K562 (cell line): ENCODE measurements at regions not wholly inside any gene's neighbourhood (a gene's known extent, or its start where the extent isn't known, plus 50 kb on each side); places are given as distances from the start of the nearest gene placed in this dataset.

ENCODE experiments used
- ATAC-seq: fragments of 200-7000 bp; cut with Tn5 transposase; 3 replicates; pipeline ENCODE4 v1.9.1; 2020; ENCODE audit warnings: moderate library complexity
- BruUV-seq: library from RNA; stranded (reverse); fragments of 400-500 nt; replicated peaks from 2 replicates; lab custom pipeline; 2021; lab: Mats Ljungman, UMichigan
- CTCF ChIA-PET: fragments of 300-600 bp; formaldehyde crosslinking; extraction: SDS; loops from one replicate; lab custom pipeline; 2021; ENCODE audit warnings: low intra/inter-chr PET ratio; lab: Yijun Ruan, JAX
- POLR2A ChIA-PET: fragments of 300-600, 350-650 bp; sonication (Branson Sonifier 250); formaldehyde crosslinking; extraction: SDS; loops from one replicate; lab custom pipeline; 2021; ENCODE audit warnings: antibody characterized with exemption, inconsistent platforms; lab: Yijun Ruan, JAX
- DNase-seq, 4 experiments: peaks; one replicate each; pipeline versions ENCODE4 v3.0.0 to v3.0.0-alpha.2; 2011 to 2018; ENCODE audit warnings: low spot score in 3 of 4, mixed read lengths in 3 of 4; ENCODE audit errors: extremely low read depth in 1 of 4
- FAIRE-seq: peaks from 2 replicates; lab custom pipeline; 2011; peaks lifted over from hg19 to GRCh38; lab: Jason Lieb, UNC
- H2AFZ ChIP-seq: 2 replicates; pipeline ENCODE4 v1.6.0; 2011; ENCODE audit warnings: low read depth, low read length, control low read depth, inconsistent platforms
- H3K27ac ChIP-seq: fragments of 200-600 bp; 3 replicates; pipeline ENCODE4 v1.8.0; 2011; ENCODE audit warnings: low read depth, mild to moderate bottlenecking, control low read depth, inconsistent platforms, low read length, moderate library complexity, mixed read lengths; ENCODE audit errors: extremely low read depth
- H3K27me3 ChIP-seq, 2 experiments: fragments of 300-600 bp in 1 of 2; 2 replicates in 1 of 2; 3 replicates in 1 of 2; pipeline versions ENCODE4 v1.6.0 to v1.8.0; 2011; ENCODE audit warnings: inconsistent platforms in 2 of 2, low read length in 2 of 2, mild to moderate bottlenecking in 1 of 2, mixed read lengths in 1 of 2, moderate library complexity in 1 of 2; ENCODE audit not compliant: control insufficient read depth in 2 of 2, insufficient read depth in 2 of 2
- H3K36me3 ChIP-seq: fragments of 300-600 bp; 3 replicates; pipeline ENCODE4 v1.8.0; 2011; ENCODE audit warnings: mild to moderate bottlenecking, low read length, inconsistent platforms; ENCODE audit not compliant: control insufficient read depth, insufficient read depth
- H3K4me1 ChIP-seq, 2 experiments: fragments of 200-600 bp in 1 of 2; replicated peaks in 1 of 2; 2 replicates in 1 of 2; 3 replicates in 1 of 2; pipeline versions ENCODE4 v1.5.1 to v1.8.0; 2011; ENCODE audit warnings: inconsistent platforms in 2 of 2, low read length in 2 of 2, mild to moderate bottlenecking in 1 of 2, mixed read lengths in 1 of 2, moderate library complexity in 1 of 2; ENCODE audit not compliant: control insufficient read depth in 2 of 2, insufficient read depth in 2 of 2
- H3K4me2 ChIP-seq: 2 replicates; pipeline ENCODE4 v1.6.1; 2011; ENCODE audit warnings: low read length, control low read depth, inconsistent platforms, mixed read lengths; ENCODE audit not compliant: insufficient read depth
- H3K4me3 ChIP-seq: fragments of 200-600 bp; sonication (generic), shearing (Covaris generic); 2 replicates; pipeline ENCODE4 v1.5.1; 2016; ENCODE audit warnings: control low read depth, inconsistent platforms
- H3K79me2 ChIP-seq: fragments of 200-600 bp; 3 replicates; pipeline ENCODE4 v1.8.0; 2011; ENCODE audit warnings: low read length, inconsistent platforms; ENCODE audit not compliant: control insufficient read depth, insufficient read depth
- H3K9ac ChIP-seq, 2 experiments: 2 replicates each; pipeline versions ENCODE4 v1.6.0 to v1.6.1; 2011; ENCODE audit warnings: low read depth in 2 of 2, low read length in 2 of 2, control low read depth in 1 of 2, inconsistent platforms in 1 of 2, mild to moderate bottlenecking in 1 of 2, mixed read lengths in 1 of 2; ENCODE audit not compliant: insufficient read depth in 1 of 2
- H3K9me1 ChIP-seq: one replicate; pipeline ENCODE4 v1.6.0; 2011; ENCODE audit warnings: inconsistent platforms, mild to moderate bottlenecking, low read length, moderate library complexity; ENCODE audit not compliant: control insufficient read depth, insufficient read depth
- H3K9me3 ChIP-seq: replicated peaks from 2 replicates; pipeline ENCODE4 v1.5.1; 2011; ENCODE audit warnings: low read depth, low read length, inconsistent platforms; ENCODE audit not compliant: control insufficient read depth, insufficient read depth
- H4K20me1 ChIP-seq: replicated peaks from 2 replicates; pipeline ENCODE4 v1.6.1; 2011; ENCODE audit warnings: low read length, inconsistent platforms, mixed read lengths; ENCODE audit not compliant: control insufficient read depth, insufficient read depth
- CBX1 ChIP-seq: sonication (generic); IDR thresholded peaks from 2 replicates; pipeline ENCODE4 v1.6.1; 2016; ENCODE audit warnings: antibody characterized with exemption, low read depth, mild to moderate bottlenecking
- CREB3 ChIP-seq: fragments of 450-650 bp; conservative IDR thresholded peaks from 2 replicates; pipeline ENCODE4 v1.6.1; 2016; ENCODE audit warnings: missing genetic modification characterization, low read depth, mild to moderate bottlenecking, missing compliant biosample characterization, moderate library complexity
- SOX6 ChIP-seq: fragments of 450-650 bp; IDR thresholded peaks from 2 replicates; pipeline ENCODE4 v1.6.1; 2014; ENCODE audit warnings: mild to moderate bottlenecking
- ZEB2 ChIP-seq: fragments of 450-650 bp; IDR thresholded peaks from 2 replicates; pipeline ENCODE4 v1.6.1; 2016
- ZFP1 ChIP-seq: fragments of 450-650 bp; formaldehyde crosslinking; IDR thresholded peaks from 2 replicates; pipeline ENCODE4 v1.4.0; 2020; ENCODE audit warnings: mild to moderate bottlenecking, mixed read lengths
- ZNF311 ChIP-seq: fragments of 250-450 bp; sonication (Bioruptor Pico); IDR thresholded peaks from 2 replicates; pipeline ENCODE4 v1.4.0; 2020; ENCODE audit warnings: mild to moderate bottlenecking, moderate library complexity
- WGBS: fragments of 100-300 bp; shearing (Covaris generic); methylation state at CpG from one replicate; pipeline ENCODE4 v1.1.6; 2016; ENCODE audit warnings: low coverage, mixed read lengths; ENCODE audit not compliant: insufficient coverage; ENCODE audit errors: missing lambda C conversion rate; 5-methylcytosine and 5-hydroxymethylcytosine counted together
- in situ Hi-C: fragments of 300-500 bp; cut with MboI; formaldehyde crosslinking; loops from 4 replicates; pipeline ENCODE4 v1.15.0; 2018; ENCODE audit warnings: inconsistent platforms, mixed read lengths
- intact Hi-C: fragments of 100-400 bp; cut with micrococcal nuclease; formaldehyde crosslinking; loops from 2 replicates; pipeline ENCODE4 v1.14.2; 2022

- no peak for TF ChIP-seq ZNF311 (CRISPR knock-in tag)
Observed at GRCh38 chr11:130571519-130571918, 123.1 kb downstream of the ADAMTS15 start (continued).

GRCh38 chr11:130571947-130572584, 123.6 kb downstream of the ADAMTS15 start:
- ATAC-seq (no peak), FAIRE-seq (no peak), DNase-seq (no peak)
- POLR2A ChIA-PET: no interaction called here
- no peak overlapping the region for H3K27ac ChIP-seq
- H3K9me3 ChIP-seq: no peaks in the 10 kb centered on the region
- WGBS: 1% methylated on average over 10 of the region's 10 CpGs
- no peak overlapping the region for H2AFZ ChIP-seq
- H3K4me2 ChIP-seq: no peak overlapping the region
- no peak overlapping the region for H3K9ac ChIP-seq
- H3K4me1 ChIP-seq: no peaks in the 10 kb centered on the region
- CTCF ChIA-PET: no interaction called here
- H3K4me3 ChIP-seq: no peak overlapping the region
- no peak for TF ChIP-seq SOX6
- TF ChIP-seq ZFP1 (CRISPR knock-in tag): no peak
- in situ Hi-C loops: no loop called here
- no peaks in the 10 kb centered on the region for H3K79me2 ChIP-seq
- H3K27me3 ChIP-seq: peaks cover 4 to 10% of the 10 kb centered on the region in 2 experiments; a peak in 1 of 5 replicates
- no TSS peak for BruUV-seq
- intact Hi-C loops: no loop called here
- H3K36me3 ChIP-seq: no peaks in the 10 kb centered on the region
- no peaks in the 10 kb centered on the region for H4K20me1 ChIP-seq
- no peaks in the 10 kb centered on the region for H3K9me1 ChIP-seq

GRCh38 chr11:130573767-130574166, 125.3 kb downstream of the ADAMTS15 start:
- no peak for TF ChIP-seq CREB3
- TF ChIP-seq ZEB2: no peak
- no peak for TF ChIP-seq CBX1
- TF ChIP-seq, all 486 proteins: peak for 0
- Histone ChIP-seq H3K79me2 (no peaks in the 10 kb centered on the region), H3K27ac (no peak overlapping the region), H3K4me3 (no peak overlapping the region), H2AFZ (no peak overlapping the region), H3K9me1 (no peaks in the 10 kb centered on the region), H3K36me3 (no peaks in the 10 kb centered on the region), H3K9ac (no peak overlapping the region), H4K20me1 (no peaks in the 10 kb centered on the region), H3K4me2 (no peak overlapping the region), H3K9me3 (no peaks in the 10 kb centered on the region), H3K27me3 (peaks cover 4 to 10% of the 10 kb centered on the region in 2 experiments; a peak in 1 of 5 replicates), H3K4me1 (no peaks in the 10 kb centered on the region)
- in situ Hi-C loops: no loop called here
- 8% methylated on average over 2 of the region's 2 CpGs for WGBS
- FAIRE-seq (no peak), DNase-seq (no peak), ATAC-seq (no peak)
- intact Hi-C loops: no loop called here
- BruUV-seq: no TSS peak
- ChIA-PET CTCF (no interaction called here), POLR2A (no interaction called here)
